SU-DHL-6 (cell line): ENCODE measurements at regions not wholly inside any gene's neighbourhood (a gene's known extent, or its start where the extent isn't known, plus 50 kb on each side); places are given as distances from the start of the nearest gene placed in this dataset.

Experiments used
- H2AFZ ChIP-seq: fragments of 200-600 bp; sonication (generic); 2 replicates; pipeline ENCODE4 v1.6.1; 2014; ENCODE audit warnings: low read depth, mild to moderate bottlenecking, moderate library complexity, mixed read lengths, antibody characterized with exemption, low read length; ENCODE audit not compliant: severe bottlenecking
- H3F3A ChIP-seq: fragments of 200-600 bp; shearing (Covaris generic); 2 replicates; pipeline ENCODE4 v1.6.0; 2016; ENCODE audit warnings: antibody characterized with exemption, mild to moderate bottlenecking; ENCODE audit not compliant: insufficient read depth
- H3K27ac ChIP-seq: fragments of 200-600 bp; sonication (generic); 2 replicates; pipeline ENCODE4 v1.5.1; 2016; ENCODE audit warnings: low read depth, mild to moderate bottlenecking, low read length, moderate library complexity, mixed read lengths
- H3K27me3 ChIP-seq: fragments of 200-600 bp; sonication (generic), shearing (Covaris generic); 2 replicates; pipeline ENCODE4 v1.6.0; 2014; ENCODE audit warnings: mild to moderate bottlenecking, low read length
- H3K36me3 ChIP-seq: fragments of 200-600 bp; sonication (generic); 2 replicates; pipeline ENCODE4 v1.6.1; 2014; ENCODE audit warnings: mild to moderate bottlenecking, low read length, mixed read lengths
- H3K4me2 ChIP-seq: fragments of 300-600, 200-600 bp; shearing (Covaris generic), sonication (generic); 2 replicates; pipeline ENCODE4 v1.6.0; 2014; ENCODE audit warnings: low read length, low read depth, mild to moderate bottlenecking; ENCODE audit not compliant: poor library complexity, severe bottlenecking
- H3K4me3 ChIP-seq: fragments of 200-600 bp; sonication (generic); 2 replicates; pipeline ENCODE4 v1.5.1; 2014; ENCODE audit warnings: antibody characterized with exemption, low read length, mild to moderate bottlenecking, mixed read lengths; ENCODE audit not compliant: insufficient read depth, poor library complexity, severe bottlenecking
- H3K79me2 ChIP-seq: fragments of 200-600 bp; sonication (generic); 2 replicates; pipeline ENCODE4 v1.6.1; 2014; ENCODE audit warnings: mild to moderate bottlenecking, low read length, moderate library complexity; ENCODE audit not compliant: insufficient read depth
- H3K9ac ChIP-seq: fragments of 200-600 bp; sonication (generic); 2 replicates; pipeline ENCODE4 v1.7.0; 2014; ENCODE audit warnings: mild to moderate bottlenecking, low read length
- H3K9me2 ChIP-seq: fragments of 200-600 bp; sonication (generic); replicated peaks from 2 replicates; pipeline ENCODE4 v1.6.1; 2014; ENCODE audit warnings: low read length; ENCODE audit not compliant: insufficient read depth
- H3K9me3 ChIP-seq: fragments of 200-600 bp; sonication (generic); 2 replicates; pipeline ENCODE4 v1.6.1; 2014; ENCODE audit warnings: low read length, mixed read lengths; ENCODE audit not compliant: insufficient read depth
- H4K20me1 ChIP-seq: fragments of 200-600 bp; sonication (generic); 2 replicates; pipeline ENCODE4 v1.6.1; 2014; ENCODE audit warnings: low read depth, mild to moderate bottlenecking, antibody characterized with exemption, low read length, moderate library complexity, mixed read lengths
- EZH2phosphoT487 ChIP-seq: fragments of 200-600 bp; sonication (generic), shearing (Covaris generic); conservative IDR thresholded peaks from 2 replicates; pipeline ENCODE4 v1.6.1; 2018; ENCODE audit warnings: mild to moderate bottlenecking, antibody characterized with exemption, low read length, moderate library complexity, mixed read lengths
- TF ChIP-seq, protein P1 (sequence below): fragments of 200-600 bp; sonication (generic); IDR thresholded peaks from one replicate; pipeline ENCODE4 v1.5.1; 2017; ENCODE audit warnings: antibody characterized with exemption, mild to moderate bottlenecking, low read length, moderate library complexity; ENCODE audit not compliant: insufficient read depth, poor library complexity, severe bottlenecking

DNA sequence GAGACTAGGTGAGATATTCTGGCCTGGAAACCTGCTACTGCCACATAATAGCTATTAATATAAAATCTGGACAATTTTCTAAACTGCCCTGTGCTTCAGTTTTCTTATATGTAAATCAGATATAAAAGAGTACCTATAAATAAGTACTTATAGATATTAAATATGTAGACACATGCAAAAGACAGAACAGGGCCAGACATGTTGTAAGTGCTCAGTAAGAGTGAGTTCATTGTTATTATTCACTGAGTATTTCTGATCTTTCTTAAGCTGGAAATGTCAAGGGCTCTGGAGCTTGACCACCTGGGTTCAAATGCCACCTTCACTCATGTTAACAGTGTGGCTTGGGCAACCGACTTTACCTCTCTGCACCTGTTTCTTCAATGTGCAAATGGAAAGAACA lies 179.8 kb downstream of the GALC start:
- Histone ChIP-seq H3K79me2 (no peaks in the 10 kb centered on the region), H3K9me3 (no peaks in the 10 kb centered on the region), H2AFZ (no peak overlapping the region), H3K9me2 (no peaks in the 10 kb centered on the region), H3K4me3 (no peak overlapping the region), H3K4me2 (no peak overlapping the region), H4K20me1 (no peaks in the 10 kb centered on the region), H3F3A (no peaks in the 10 kb centered on the region), H3K9ac (no peak overlapping the region), H3K27me3 (no peaks in the 10 kb centered on the region), H3K36me3 (no peaks in the 10 kb centered on the region), H3K27ac (no peak overlapping the region)
- TF ChIP-seq, protein P1, sequence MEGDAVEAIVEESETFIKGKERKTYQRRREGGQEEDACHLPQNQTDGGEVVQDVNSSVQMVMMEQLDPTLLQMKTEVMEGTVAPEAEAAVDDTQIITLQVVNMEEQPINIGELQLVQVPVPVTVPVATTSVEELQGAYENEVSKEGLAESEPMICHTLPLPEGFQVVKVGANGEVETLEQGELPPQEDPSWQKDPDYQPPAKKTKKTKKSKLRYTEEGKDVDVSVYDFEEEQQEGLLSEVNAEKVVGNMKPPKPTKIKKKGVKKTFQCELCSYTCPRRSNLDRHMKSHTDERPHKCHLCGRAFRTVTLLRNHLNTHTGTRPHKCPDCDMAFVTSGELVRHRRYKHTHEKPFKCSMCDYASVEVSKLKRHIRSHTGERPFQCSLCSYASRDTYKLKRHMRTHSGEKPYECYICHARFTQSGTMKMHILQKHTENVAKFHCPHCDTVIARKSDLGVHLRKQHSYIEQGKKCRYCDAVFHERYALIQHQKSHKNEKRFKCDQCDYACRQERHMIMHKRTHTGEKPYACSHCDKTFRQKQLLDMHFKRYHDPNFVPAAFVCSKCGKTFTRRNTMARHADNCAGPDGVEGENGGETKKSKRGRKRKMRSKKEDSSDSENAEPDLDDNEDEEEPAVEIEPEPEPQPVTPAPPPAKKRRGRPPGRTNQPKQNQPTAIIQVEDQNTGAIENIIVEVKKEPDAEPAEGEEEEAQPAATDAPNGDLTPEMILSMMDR: no peak
- TF ChIP-seq EZH2phosphoT487: no peak

DNA sequence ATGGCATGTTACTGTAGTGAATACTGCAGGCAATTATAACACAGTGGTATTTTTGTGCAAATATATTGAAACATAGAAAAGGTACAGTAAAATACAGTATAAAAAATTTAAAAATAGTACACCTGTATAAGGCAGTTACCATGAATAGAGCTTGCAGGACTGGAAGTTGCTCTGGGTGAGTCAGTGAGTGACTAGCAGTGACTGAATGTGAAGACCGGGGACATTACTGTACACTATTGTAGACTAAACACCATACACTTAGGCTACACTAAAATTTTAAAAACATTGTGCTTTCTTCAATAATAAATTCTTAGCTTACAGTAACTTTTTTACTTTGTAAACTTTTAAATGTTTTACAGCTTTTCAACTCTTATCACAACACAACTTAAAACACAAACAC lies 181.7 kb downstream of the GALC start:
- Histone ChIP-seq H3K9me2 (no peaks in the 10 kb centered on the region), H4K20me1 (no peaks in the 10 kb centered on the region), H3K27ac (no peak overlapping the region), H3K9ac (no peak overlapping the region), H3K4me2 (no peak overlapping the region), H3F3A (no peaks in the 10 kb centered on the region), H3K79me2 (no peaks in the 10 kb centered on the region), H3K4me3 (no peak overlapping the region), H3K27me3 (no peaks in the 10 kb centered on the region), H2AFZ (no peak overlapping the region), H3K9me3 (no peaks in the 10 kb centered on the region), H3K36me3 (no peaks in the 10 kb centered on the region)
- TF ChIP-seq, protein P1: no peak
- TF ChIP-seq EZH2phosphoT487: no peak

DNA sequence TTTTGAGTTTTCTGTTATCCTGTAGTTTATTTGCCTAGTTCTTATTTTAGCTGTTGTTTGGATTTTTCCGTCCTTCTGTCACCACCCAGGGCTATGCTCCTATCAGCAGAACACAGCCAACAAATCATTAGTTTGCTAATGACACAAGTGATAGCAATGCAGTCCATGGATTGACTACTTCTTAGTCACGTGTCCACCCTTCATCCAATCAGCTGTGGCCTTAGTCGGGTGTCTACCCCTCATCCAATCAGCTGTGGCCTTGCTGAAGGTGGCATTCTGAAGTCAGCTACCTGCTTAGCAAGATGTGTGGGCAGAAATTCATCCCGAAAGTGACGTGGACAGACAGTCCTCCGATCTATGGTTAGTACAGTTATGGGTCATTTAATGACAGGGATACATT lies 182.3 kb downstream of the GALC start:
- Histone ChIP-seq H3K4me3 (no peak overlapping the region), H3K27ac (no peak overlapping the region), H3K9me3 (no peaks in the 10 kb centered on the region), H3K4me2 (no peak overlapping the region), H3K9ac (no peak overlapping the region), H3F3A (no peaks in the 10 kb centered on the region), H3K79me2 (no peaks in the 10 kb centered on the region), H3K9me2 (no peaks in the 10 kb centered on the region), H4K20me1 (no peaks in the 10 kb centered on the region), H3K36me3 (no peaks in the 10 kb centered on the region), H3K27me3 (no peaks in the 10 kb centered on the region), H2AFZ (no peak overlapping the region)
- TF ChIP-seq, protein P1: no peak

DNA sequence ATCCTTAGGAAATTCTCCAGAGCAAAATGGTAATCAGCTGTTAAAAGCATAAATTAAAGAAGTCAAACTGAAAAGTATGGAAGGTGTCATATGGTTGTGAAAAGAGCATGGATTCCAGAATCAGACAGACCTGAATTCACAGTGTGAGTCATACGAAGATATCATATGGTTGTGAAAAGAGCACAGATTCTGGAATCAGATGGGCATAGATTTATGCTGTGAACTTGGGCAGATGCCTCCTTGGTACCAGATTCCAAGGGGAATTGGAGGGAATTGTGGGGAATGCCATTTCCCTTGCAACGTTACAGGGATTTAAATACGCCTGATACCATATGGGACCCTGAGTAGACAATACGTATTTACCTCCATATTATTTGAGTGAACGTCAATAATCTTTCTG lies 183.7 kb downstream of the GALC start:
- Histone ChIP-seq H3K9ac (no peak overlapping the region), H3K9me2 (no peaks in the 10 kb centered on the region), H4K20me1 (no peaks in the 10 kb centered on the region), H3K27ac (no peak overlapping the region), H3K79me2 (no peaks in the 10 kb centered on the region), H3F3A (no peaks in the 10 kb centered on the region), H2AFZ (no peak overlapping the region), H3K27me3 (no peaks in the 10 kb centered on the region), H3K4me2 (no peak overlapping the region), H3K4me3 (no peak overlapping the region), H3K36me3 (no peaks in the 10 kb centered on the region), H3K9me3 (no peaks in the 10 kb centered on the region)
- TF ChIP-seq EZH2phosphoT487: no peak
- TF ChIP-seq, protein P1: no peak
